H1 (cell line): ENCODE measurements at regions not wholly inside any gene's neighbourhood (a gene's known extent, or its start where the extent isn't known, plus 50 kb on each side); places are given as distances from the start of the nearest gene placed in this dataset.
A peak's percentile ranks its signal among the peaks of the same experiment; 100 is the strongest.

Source experiments
- CTCF ChIA-PET: fragments of 300-600 bp; sonication (Branson Sonifier 250); formaldehyde crosslinking; loops from one replicate; lab custom pipeline; 2021; ENCODE audit not compliant: partially characterized antibody; lab: Charles Lee
- POLR2A ChIA-PET: fragments of 300-600 bp; sonication (Branson Sonifier 250); formaldehyde crosslinking; loops from one replicate; lab custom pipeline; 2021; ENCODE audit warnings: inconsistent platforms; ENCODE audit not compliant: partially characterized antibody; lab: Charles Lee
- DNase-seq, 2 experiments: peaks; one replicate each; pipeline versions ENCODE4 v3.0.0 to v3.0.0-alpha.2; 2010 to 2022; ENCODE audit warnings: low spot score in 2 of 2, low read depth in 1 of 2, mixed read lengths in 1 of 2
- FAIRE-seq: peaks from 2 replicates; lab custom pipeline; 2011; peaks lifted over from hg19 to GRCh38; lab: Jason Lieb, UNC
- H2AFZ ChIP-seq: 2 replicates; pipeline ENCODE4 v1.8.1; 2012; ENCODE audit warnings: low read length, inconsistent platforms
- H2AK5ac ChIP-seq: 2 replicates; pipeline ENCODE4 v1.6.1; 2013; ENCODE audit warnings: low read depth, low read length
- H2BK120ac ChIP-seq: replicated peaks from 2 replicates; pipeline ENCODE3; 2013; ENCODE audit warnings: low read depth, low read length, inconsistent platforms
- H2BK12ac ChIP-seq: 2 replicates; pipeline ENCODE4 v1.6.1; 2013; ENCODE audit warnings: low read depth, low read length
- H2BK15ac ChIP-seq: 2 replicates; pipeline ENCODE4 v1.6.1; 2013; ENCODE audit warnings: low read length
- H2BK20ac ChIP-seq: 2 replicates; pipeline ENCODE4 v1.6.1; 2013; ENCODE audit warnings: low read length
- H2BK5ac ChIP-seq: 2 replicates; pipeline ENCODE4 v1.6.1; 2013; ENCODE audit warnings: low read depth, low read length
- H3K14ac ChIP-seq: 2 replicates; pipeline ENCODE4 v1.6.1; 2013; ENCODE audit warnings: inconsistent platforms; ENCODE audit not compliant: insufficient read length
- H3K18ac ChIP-seq: 2 replicates; pipeline ENCODE4 v1.6.1; 2013; ENCODE audit warnings: low read length; ENCODE audit errors: extremely low read depth
- H3K23ac ChIP-seq: 2 replicates; pipeline ENCODE4 v1.6.1; 2013; ENCODE audit warnings: inconsistent platforms; ENCODE audit not compliant: insufficient read length
- H3K23me2 ChIP-seq: 2 replicates; pipeline ENCODE4 v1.6.1; 2013; ENCODE audit warnings: low read depth, low read length
- H3K27ac ChIP-seq: 2 replicates; pipeline ENCODE4 v1.6.1; 2011; ENCODE audit warnings: low read depth, low read length, inconsistent platforms
- H3K27me3 ChIP-seq, 4 experiments: replicated peaks in 1 of 4; 1 replicate in 1 of 4; 2 replicates in 3 of 4; pipeline versions ENCODE4 v1.6.1 to v1.8.1; 2011 to 2013; ENCODE audit warnings: low read length in 3 of 4, mild to moderate bottlenecking in 3 of 4, inconsistent platforms in 2 of 4, mixed read lengths in 2 of 4, moderate library complexity in 1 of 4; ENCODE audit not compliant: control insufficient read depth in 3 of 4, insufficient read depth in 3 of 4; ENCODE audit errors: extremely low read depth in 1 of 4
- H3K36me3 ChIP-seq, 4 experiments: 2 replicates each; pipeline versions ENCODE4 v1.6.1 to v1.8.1; 2011 to 2013; ENCODE audit warnings: mild to moderate bottlenecking in 4 of 4, low read length in 3 of 4, moderate library complexity in 2 of 4, control low read depth in 1 of 4, inconsistent platforms in 1 of 4; ENCODE audit not compliant: insufficient read depth in 4 of 4, control insufficient read depth in 2 of 4
- H3K4ac ChIP-seq: replicated peaks from 2 replicates; pipeline ENCODE3; 2013; ENCODE audit warnings: low read length, low read depth, mixed read lengths, inconsistent platforms; ENCODE audit not compliant: insufficient read length
- H3K4me1 ChIP-seq, 4 experiments: replicated peaks in 1 of 4; 1 replicate in 1 of 4; 2 replicates in 3 of 4; pipeline versions ENCODE4 v1.6.1 to v1.8.1; 2011 to 2013; ENCODE audit warnings: low read length in 3 of 4, inconsistent platforms in 2 of 4, mixed read lengths in 1 of 4; ENCODE audit not compliant: insufficient read depth in 4 of 4, control insufficient read depth in 3 of 4
- H3K4me2 ChIP-seq, 2 experiments: 2 replicates each; pipeline versions ENCODE4 v1.6.1 to v1.8.1; 2011 to 2013; ENCODE audit warnings: low read depth in 2 of 2, low read length in 2 of 2, control low read depth in 1 of 2, inconsistent platforms in 1 of 2, mild to moderate bottlenecking in 1 of 2; ENCODE audit not compliant: insufficient read depth in 1 of 2
- H3K4me3 ChIP-seq, 4 experiments: fragments of 200-600, 300-600 bp in 1 of 4; sonication (generic), shearing (Covaris generic), sonication (Bioruptor Twin) in 1 of 4; 2 replicates each; pipeline versions ENCODE4 v1.5.1 to v1.8.1; 2011 to 2016; ENCODE audit warnings: low read length in 4 of 4, low read depth in 3 of 4, control low read depth in 2 of 4, inconsistent platforms in 2 of 4, mild to moderate bottlenecking in 2 of 4, mixed read lengths in 1 of 4, moderate library complexity in 1 of 4; ENCODE audit not compliant: insufficient read depth in 2 of 4; ENCODE audit errors: extremely low read depth in 1 of 4
- H3K56ac ChIP-seq: replicated peaks from 2 replicates; pipeline ENCODE3; 2013; ENCODE audit warnings: low read depth, mild to moderate bottlenecking, mixed read lengths, low read length, inconsistent platforms; ENCODE audit not compliant: insufficient read length
- H3K79me1 ChIP-seq: 2 replicates; pipeline ENCODE4 v1.6.1; 2013; ENCODE audit warnings: low read depth, low read length, control low read depth
- H3K79me2 ChIP-seq, 2 experiments: 2 replicates each; pipeline versions ENCODE4 v1.6.1 to v1.8.1; 2012 to 2013; ENCODE audit warnings: low read length in 2 of 2, mild to moderate bottlenecking in 2 of 2, inconsistent platforms in 1 of 2; ENCODE audit not compliant: insufficient read depth in 2 of 2, control insufficient read depth in 1 of 2
- H3K9ac ChIP-seq, 4 experiments: replicated peaks in 1 of 4; 1 replicate in 1 of 4; 2 replicates in 3 of 4; pipeline versions ENCODE4 v1.6.1 to v1.8.1; 2011 to 2013; ENCODE audit warnings: low read depth in 3 of 4, low read length in 3 of 4, control low read depth in 2 of 4, mild to moderate bottlenecking in 2 of 4, moderate library complexity in 2 of 4, inconsistent platforms in 1 of 4; ENCODE audit errors: extremely low read depth in 1 of 4
- H3K9me3 ChIP-seq, 2 experiments: 2 replicates each; pipeline versions ENCODE4 v1.6.1 to v1.8.1; 2012 to 2013; ENCODE audit warnings: mild to moderate bottlenecking in 2 of 2, moderate library complexity in 2 of 2, control low read depth in 1 of 2, inconsistent platforms in 1 of 2, low read depth in 1 of 2, low read length in 1 of 2, mixed read lengths in 1 of 2; ENCODE audit not compliant: insufficient read depth in 2 of 2
- H4K20me1 ChIP-seq, 2 experiments: replicated peaks in 1 of 2; 2 replicates each; pipeline versions ENCODE3 to v1.8.1; 2011 to 2013; ENCODE audit warnings: inconsistent platforms in 2 of 2, low read length in 2 of 2, mild to moderate bottlenecking in 1 of 2; ENCODE audit not compliant: insufficient read depth in 2 of 2, control insufficient read depth in 1 of 2
- H4K5ac ChIP-seq: 2 replicates; pipeline ENCODE4 v1.6.1; 2013; ENCODE audit warnings: low read length, low read depth, mixed read lengths, inconsistent platforms; ENCODE audit not compliant: insufficient read length
- H4K8ac ChIP-seq: 2 replicates; pipeline ENCODE4 v1.8.0; 2013; ENCODE audit warnings: mild to moderate bottlenecking, moderate library complexity, low read length, inconsistent platforms; ENCODE audit not compliant: insufficient read depth; ENCODE audit errors: extremely low read depth
- H4K91ac ChIP-seq: replicated peaks from 2 replicates; pipeline ENCODE3; 2013; ENCODE audit warnings: low read length, mixed read lengths, inconsistent platforms; ENCODE audit not compliant: insufficient read length
- CHD1 ChIP-seq: IDR thresholded peaks from 2 replicates; pipeline ENCODE4 v1.6.1; 2012; ENCODE audit warnings: low read depth, low read length, improper control_type of control experiment
- EGR1 ChIP-seq: IDR thresholded peaks from 2 replicates; pipeline ENCODE4 v1.6.1; 2011; ENCODE audit warnings: low read depth, low read length, borderline replicate concordance
- NANOG ChIP-seq: IDR thresholded peaks from 2 replicates; pipeline ENCODE4 v1.6.1; 2011; ENCODE audit warnings: low read length, low read depth, mild to moderate bottlenecking, inconsistent platforms; ENCODE audit not compliant: insufficient read depth, poor library complexity, severe bottlenecking
- SUZ12 ChIP-seq: fragments of 200-600 bp; sonication (generic); IDR thresholded peaks from 2 replicates; pipeline ENCODE4 v1.6.1; 2012; ENCODE audit warnings: mild to moderate bottlenecking, inconsistent platforms, low read length, moderate library complexity, mixed read lengths
- TEAD4 ChIP-seq: IDR thresholded peaks from 2 replicates; pipeline ENCODE4 v1.6.1; 2012; ENCODE audit warnings: low read depth, low read length, inconsistent platforms, mixed read lengths
- WGBS, 2 experiments: shearing (Covaris generic) in 1 of 2; methylation state at CpG; one replicate each; pipeline versions ENCODE4 v1.1.6 to v1.1.7; 2013 to 2015; ENCODE audit warnings: low lambda C conversion rate in 2 of 2, mixed read lengths in 2 of 2, inconsistent platforms in 1 of 2, low coverage in 1 of 2, missing lambda C conversion rate in 1 of 2; ENCODE audit not compliant: insufficient replicate concordance in 2 of 2, insufficient coverage in 1 of 2, insufficient read length in 1 of 2; ENCODE audit errors: extremely low coverage in 1 of 2, missing lambda C conversion rate in 1 of 2; 5-methylcytosine and 5-hydroxymethylcytosine counted together

DNA sequence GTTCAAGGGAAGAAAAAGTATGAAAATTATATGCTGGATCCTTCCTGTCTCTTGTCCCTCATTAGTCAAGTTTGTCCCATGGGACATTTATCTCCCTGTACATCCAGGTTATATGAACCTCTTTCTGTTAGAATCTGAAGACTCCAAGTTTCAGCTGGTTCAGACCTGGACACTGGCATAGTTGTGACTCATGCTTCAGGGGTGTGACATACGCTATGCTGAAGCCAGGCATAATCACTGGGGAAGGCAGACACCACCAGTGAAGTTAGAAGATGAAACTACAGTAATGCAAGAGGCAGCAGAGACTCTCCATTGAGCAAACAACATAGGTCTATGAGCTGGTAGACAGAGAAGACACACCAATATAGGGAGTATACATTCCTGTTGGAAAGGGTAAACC, 269.7 kb upstream of the SLC8A1 start:
- H2BK12ac ChIP-seq, result no peak overlapping the region
- H3K4me1 ChIP-seq, result no peaks in the 10 kb centered on the region
- H4K91ac ChIP-seq, result no peak overlapping the region
- H3K4me2 ChIP-seq, result no peak overlapping the region
- no peaks in the 10 kb centered on the region for H4K20me1 ChIP-seq
- no peak for DNase-seq
- H4K5ac ChIP-seq, result no peak overlapping the region
- H2BK120ac ChIP-seq, result no peak overlapping the region
- no peaks in the 10 kb centered on the region; the same call in 1 of the 2 replicates for H3K23me2 ChIP-seq
- H2BK20ac ChIP-seq, result no peak overlapping the region
- no peak overlapping the region for H2AK5ac ChIP-seq
- no peak overlapping the region for H3K27ac ChIP-seq
- H3K36me3 ChIP-seq, result no peaks in the 10 kb centered on the region
- no peak overlapping the region for H3K4me3 ChIP-seq
- no peaks in the 10 kb centered on the region for H3K79me1 ChIP-seq
- no peak overlapping the region for H3K23ac ChIP-seq
- no peaks in the 10 kb centered on the region for H3K27me3 ChIP-seq
- H2BK5ac ChIP-seq, result no peak overlapping the region
- 94% methylated on average over 1 of the region's 1 CpG; no CpG with 5 or more reads in 1 of the 2 experiments for WGBS, 2 experiments
- ChIA-PET CTCF (no interaction called here), POLR2A (no interaction called here)
- H3K14ac ChIP-seq, result no peak overlapping the region
- H3K9me3 ChIP-seq, result peaks cover 0 to 5% of the 10 kb centered on the region in 2 experiments; a peak in 3 of 4 replicates
- no peak overlapping the region for H3K18ac ChIP-seq
- H3K9ac ChIP-seq, result no peak overlapping the region
- H2BK15ac ChIP-seq, result no peak overlapping the region
- H4K8ac ChIP-seq, result no peak overlapping the region
- no peak for FAIRE-seq
- H3K79me2 ChIP-seq, result no peaks in the 10 kb centered on the region
- H2AFZ ChIP-seq, result peak overlapping the region; percentile 59; the same call in 1 of the 2 replicates
- H3K56ac ChIP-seq, result no peak overlapping the region
- H3K4ac ChIP-seq, result no peak overlapping the region
- no peak for TF ChIP-seq TEAD4
- TF ChIP-seq EGR1, result no peak
- no peak for TF ChIP-seq SUZ12
- no peak for TF ChIP-seq CHD1
- no peak for TF ChIP-seq NANOG
